C4-2B (cell line): ENCODE measurements at regions not wholly inside any gene's neighbourhood (a gene's known extent, or its start where the extent isn't known, plus 50 kb on each side); places are given as distances from the start of the nearest gene placed in this dataset.

Source experiments
- CTCF ChIP-seq: fragments of 450-650 bp; conservative IDR thresholded peaks from 2 replicates; pipeline ENCODE4 v1.5.1; 2017; ENCODE audit warnings: mild to moderate bottlenecking
- ZFX ChIP-seq: fragments of 450-650 bp; IDR thresholded peaks from 2 replicates; pipeline ENCODE4 v1.6.1; 2017

DNA sequence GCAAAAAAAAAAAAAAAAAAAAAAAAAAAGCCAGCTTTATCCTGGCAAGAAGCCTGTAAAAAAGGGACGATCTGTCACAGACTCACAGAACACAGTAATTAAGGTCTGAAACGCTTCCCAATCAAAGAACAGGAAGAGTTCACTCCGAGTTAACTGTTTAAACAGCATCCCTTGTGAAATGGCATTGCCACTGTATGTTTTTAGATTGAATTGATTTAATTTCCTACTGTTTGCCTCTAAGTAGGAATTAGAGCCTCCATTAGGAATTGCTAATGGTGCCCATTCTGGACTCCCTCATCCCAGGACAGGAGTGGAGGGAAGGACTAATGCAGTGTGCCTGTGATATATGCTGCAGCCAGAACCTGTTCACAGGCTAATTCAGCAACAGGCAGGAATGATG, 370.8 kb downstream of the RWDD3 start:
- TF ChIP-seq CTCF (no peak), ZFX (no peak)
